IPS DF 6.9 (cell line): ENCODE measurements at regions not wholly inside any gene's neighbourhood (a gene's known extent, or its start where the extent isn't known, plus 50 kb on each side); places are given as distances from the start of the nearest gene placed in this dataset.
"Not testable (repeated sequence)": the region's sequence is repeated elsewhere in the genome, so short reads cannot be mapped to it uniquely, and the experiment has no call there.

ENCODE experiments used
- DNase-seq: peaks from one replicate; pipeline ENCODE4 v3.0.0-alpha.2; 2013; ENCODE audit warnings: low read depth, low spot score
- H3K27ac ChIP-seq: one replicate; pipeline ENCODE4 v1.5.1; 2013; ENCODE audit warnings: low read length, control low read depth
- H3K27me3 ChIP-seq: 2 replicates; pipeline ENCODE4 v1.6.1; 2013; ENCODE audit warnings: mild to moderate bottlenecking, low read length; ENCODE audit not compliant: control insufficient read depth, insufficient read depth
- H3K36me3 ChIP-seq: 2 replicates; pipeline ENCODE4 v1.6.1; 2013; ENCODE audit warnings: low read length; ENCODE audit not compliant: control insufficient read depth, insufficient read depth
- H3K4me1 ChIP-seq: 2 replicates; pipeline ENCODE4 v1.6.1; 2013; ENCODE audit warnings: low read length; ENCODE audit not compliant: control insufficient read depth, insufficient read depth
- H3K4me3 ChIP-seq: 2 replicates; pipeline ENCODE4 v1.5.1; 2013; ENCODE audit warnings: mild to moderate bottlenecking, low read length
- H3K9me3 ChIP-seq: 2 replicates; pipeline ENCODE4 v1.6.1; 2013; ENCODE audit warnings: low read length, inconsistent platforms; ENCODE audit not compliant: control insufficient read depth, insufficient read depth
- WGBS: extraction: QIAGEN DNeasy Blood & Tissue Kit; methylation state at CpG from one replicate; pipeline ENCODE4 v1.1.7; 2013; ENCODE audit warnings: mixed read lengths, missing lambda C conversion rate; ENCODE audit not compliant: insufficient read length, insufficient coverage; 5-methylcytosine and 5-hydroxymethylcytosine counted together

GRCh38 chr3:6281662-6282061 is 579.3 kb upstream of the GRM7 start:
- no peak overlapping the region for H3K27ac ChIP-seq
- no peak for DNase-seq
- H3K4me1 ChIP-seq = no peaks in the 10 kb centered on the region
- H3K36me3 ChIP-seq = no peaks in the 10 kb centered on the region
- H3K9me3 ChIP-seq = peaks cover 4% of the 10 kb centered on the region; the same call in 1 of the 2 replicates
- no peaks in the 10 kb centered on the region for H3K27me3 ChIP-seq
- H3K4me3 ChIP-seq = no peak overlapping the region

- WGBS = no CpG with 5 or more reads among the region's 4 CpGs
Observed at GRCh38 chr3:6282918-6283317, 578.0 kb upstream of the GRM7 start.

GRCh38 chr3:6287088-6287875 is 573.6 kb upstream of the GRM7 start:
- Histone ChIP-seq H3K4me3 (no peak overlapping the region), H3K9me3 (peaks cover 4% of the 10 kb centered on the region; the same call in 1 of the 2 replicates)
- no CpG with 5 or more reads among the region's 5 CpGs for WGBS

More at GRCh38 chr3:6282918-6283317, 578.0 kb upstream of the GRM7 start:
- H3K9me3 ChIP-seq = peaks cover 4% of the 10 kb centered on the region; the same call in 1 of the 2 replicates
- no peak overlapping the region for H3K4me3 ChIP-seq
- H3K27ac ChIP-seq = no peak overlapping the region
- H3K27me3 ChIP-seq = no peaks in the 10 kb centered on the region
- DNase-seq = no peak
- H3K4me1 ChIP-seq = no peaks in the 10 kb centered on the region
- H3K36me3 ChIP-seq = no peaks in the 10 kb centered on the region

GRCh38 chr3:6301626-6302025 is 559.3 kb upstream of the GRM7 start:
- H3K4me1 ChIP-seq = no peaks in the 10 kb centered on the region
- no peak overlapping the region for H3K4me3 ChIP-seq
- H3K27ac ChIP-seq = no peak overlapping the region
- DNase-seq = no peak
- no peaks in the 10 kb centered on the region for H3K36me3 ChIP-seq
- no CpG with 5 or more reads among the region's 3 CpGs for WGBS
- no peaks in the 10 kb centered on the region; the same call in 1 of the 2 replicates for H3K9me3 ChIP-seq
- no peaks in the 10 kb centered on the region for H3K27me3 ChIP-seq

More at GRCh38 chr3:6287088-6287875, 573.6 kb upstream of the GRM7 start:
- no peak overlapping the region for H3K27ac ChIP-seq
- no peaks in the 10 kb centered on the region for H3K4me1 ChIP-seq
- H3K36me3 ChIP-seq = no peaks in the 10 kb centered on the region
- no peaks in the 10 kb centered on the region for H3K27me3 ChIP-seq
- no peak for DNase-seq

- no peaks in the 10 kb centered on the region for H3K36me3 ChIP-seq
- H3K9me3 ChIP-seq = no peaks in the 10 kb centered on the region; the same call in 1 of the 2 replicates
- no CpG with 5 or more reads among the region's 4 CpGs for WGBS
- H3K4me3 ChIP-seq = no peak overlapping the region
- DNase-seq = no peak
- H3K4me1 ChIP-seq = no peaks in the 10 kb centered on the region
- no peak overlapping the region for H3K27ac ChIP-seq
- no peaks in the 10 kb centered on the region for H3K27me3 ChIP-seq
Observed at GRCh38 chr3:6315906-6316305, 545.0 kb upstream of the GRM7 start.

- H3K9me3 ChIP-seq = no peaks in the 10 kb centered on the region
- WGBS = no CpG with 5 or more reads among the region's 3 CpGs
Observed at GRCh38 chr3:6321999-6322398, 538.9 kb upstream of the GRM7 start.

GRCh38 chr3:6326771-6327170 is 534.1 kb upstream of the GRM7 start:
- DNase-seq = no peak
- Histone ChIP-seq H3K27ac (no peak overlapping the region), H3K36me3 (no peaks in the 10 kb centered on the region), H3K9me3 (no peaks in the 10 kb centered on the region), H3K4me1 (no peaks in the 10 kb centered on the region; the same call in 1 of the 2 replicates), H3K4me3 (no peak overlapping the region), H3K27me3 (no peaks in the 10 kb centered on the region)
- no CpG with 5 or more reads among the region's 6 CpGs for WGBS

More at GRCh38 chr3:6321999-6322398, 538.9 kb upstream of the GRM7 start:
- no peaks in the 10 kb centered on the region for H3K27me3 ChIP-seq
- H3K36me3 ChIP-seq = no peaks in the 10 kb centered on the region
- H3K4me3 ChIP-seq = no peak overlapping the region
- no peak overlapping the region for H3K27ac ChIP-seq
- DNase-seq = no peak
- no peaks in the 10 kb centered on the region for H3K4me1 ChIP-seq

GRCh38 chr3:6340980-6341325 is 520.0 kb upstream of the GRM7 start:
- not testable (repeated sequence) for DNase-seq, H3K27ac ChIP-seq, H3K4me3 ChIP-seq, H3K36me3 ChIP-seq, H3K27me3 ChIP-seq, H3K9me3 ChIP-seq, H3K4me1 ChIP-seq
- no CpG with 5 or more reads among the region's 24 CpGs for WGBS

- Histone ChIP-seq H3K4me3 (no peak overlapping the region), H3K36me3 (no peaks in the 10 kb centered on the region), H3K27ac (no peak overlapping the region), H3K27me3 (no peaks in the 10 kb centered on the region), H3K9me3 (0 out of 2 replicates have a peak, but pooled peaks cover 1% of the 10 kb centered on the region), H3K4me1 (no peaks in the 10 kb centered on the region)
- no CpG with 5 or more reads among the region's 3 CpGs for WGBS
- DNase-seq = no peak
Observed at GRCh38 chr3:6351752-6352151, 509.2 kb upstream of the GRM7 start.

- H3K27me3 ChIP-seq = no peaks in the 10 kb centered on the region
- no peaks in the 10 kb centered on the region for H3K36me3 ChIP-seq
- 0 out of 2 replicates have a peak, but pooled peaks cover 1% of the 10 kb centered on the region for H3K9me3 ChIP-seq
- no peak for DNase-seq
- no peak overlapping the region for H3K27ac ChIP-seq
- H3K4me3 ChIP-seq = no peak overlapping the region
- H3K4me1 ChIP-seq = no peaks in the 10 kb centered on the region
- WGBS = no CpG with 5 or more reads among the region's 1 CpG
Observed at GRCh38 chr3:6354653-6355052, 506.3 kb upstream of the GRM7 start.

GRCh38 chr3:6362406-6362805 is 498.5 kb upstream of the GRM7 start:
- H3K4me1 ChIP-seq = no peaks in the 10 kb centered on the region
- no peaks in the 10 kb centered on the region for H3K27me3 ChIP-seq
- H3K9me3 ChIP-seq = no peaks in the 10 kb centered on the region
- no peak overlapping the region for H3K27ac ChIP-seq
- no peak for DNase-seq
- no peaks in the 10 kb centered on the region for H3K36me3 ChIP-seq
- WGBS = no CpG with 5 or more reads among the region's 4 CpGs
- no peak overlapping the region for H3K4me3 ChIP-seq
